ENCODE measurements at regions not wholly inside any gene's neighbourhood (a gene's known extent, or its start where the extent isn't known, plus 50 kb on each side); places are given as distances from the start of the nearest gene placed in this dataset.

GRCh38 chr4:137451172-137451825 is 81.0 kb downstream of the PCDH18 start:
- H3K4me3 ChIP-seq (replicated peaks; ENCODE audit: low read depth, low read length): no peak overlapping the region
- no peak for TF ChIP-seq CTCF (IDR thresholded peaks at IDR 0.05; ENCODE audit: low read length, missing control alignments)
- no peak for DNase-seq (ENCODE audit: low read depth)

DNA sequence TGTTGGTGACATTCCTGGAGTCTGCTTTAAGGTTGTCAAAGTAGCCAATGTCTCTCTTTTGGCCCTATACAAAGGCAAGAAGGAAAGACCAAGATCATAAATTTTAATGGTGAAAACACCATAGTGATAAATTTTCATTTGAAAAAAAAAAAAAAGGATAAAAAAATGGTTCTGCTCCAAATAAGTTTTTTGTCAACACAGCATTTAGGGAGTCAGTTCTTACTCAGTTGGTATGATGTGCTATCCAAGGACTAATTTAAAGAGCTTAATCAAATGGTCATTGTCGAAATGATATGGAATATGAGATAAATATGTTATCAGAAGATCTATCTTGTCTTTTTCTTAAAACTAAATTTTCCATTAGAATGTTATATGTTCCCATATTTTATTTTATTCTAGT is 83.9 kb downstream of the PCDH18 start:
- no peak overlapping the region for H3K4me3 ChIP-seq (replicated peaks; ENCODE audit: low read depth, low read length)
- no peak for TF ChIP-seq CTCF (IDR thresholded peaks at IDR 0.05; ENCODE audit: low read length, missing control alignments)
- no peak for DNase-seq (ENCODE audit: low read depth)

DNA sequence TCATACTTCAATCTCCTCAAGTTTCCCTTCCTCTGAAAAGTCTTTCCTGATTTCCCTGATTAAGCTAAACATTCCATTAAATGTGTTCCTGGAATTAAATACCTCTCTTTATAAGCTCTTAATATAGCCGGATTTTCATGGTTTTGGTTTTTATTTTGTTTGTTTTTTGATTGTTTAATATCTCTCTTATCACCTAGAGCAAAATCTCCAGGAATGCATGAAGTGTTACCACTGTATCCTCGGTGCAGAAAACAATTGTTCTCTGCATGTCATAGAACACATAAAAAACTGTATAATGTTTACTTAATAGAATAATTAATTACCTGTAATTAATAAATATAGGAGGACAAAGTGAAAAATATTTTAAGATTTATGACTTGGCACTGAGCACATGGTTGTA is 86.2 kb downstream of the PCDH18 start:
- H3K4me3 ChIP-seq (replicated peaks; ENCODE audit: low read depth, low read length): no peak overlapping the region
- TF ChIP-seq CTCF (IDR thresholded peaks at IDR 0.05; ENCODE audit: low read length, missing control alignments): no peak
- DNase-seq (ENCODE audit: low read depth): no peak

- TF ChIP-seq CTCF (IDR thresholded peaks at IDR 0.05; ENCODE audit: low read length, missing control alignments): no peak
- no peak overlapping the region for H3K4me3 ChIP-seq (replicated peaks; ENCODE audit: low read depth, low read length)
- no peak for DNase-seq (ENCODE audit: low read depth)
Observed at GRCh38 chr4:137443031-137443800, 89.1 kb downstream of the PCDH18 start.

GRCh38 chr4:137432446-137433311 is 99.6 kb downstream of the PCDH18 start:
- DNase-seq (ENCODE audit: low read depth): no peak
- H3K4me3 ChIP-seq (replicated peaks; ENCODE audit: low read depth, low read length): no peak overlapping the region
- no peak for TF ChIP-seq CTCF (IDR thresholded peaks at IDR 0.05; ENCODE audit: low read length, missing control alignments)

DNA sequence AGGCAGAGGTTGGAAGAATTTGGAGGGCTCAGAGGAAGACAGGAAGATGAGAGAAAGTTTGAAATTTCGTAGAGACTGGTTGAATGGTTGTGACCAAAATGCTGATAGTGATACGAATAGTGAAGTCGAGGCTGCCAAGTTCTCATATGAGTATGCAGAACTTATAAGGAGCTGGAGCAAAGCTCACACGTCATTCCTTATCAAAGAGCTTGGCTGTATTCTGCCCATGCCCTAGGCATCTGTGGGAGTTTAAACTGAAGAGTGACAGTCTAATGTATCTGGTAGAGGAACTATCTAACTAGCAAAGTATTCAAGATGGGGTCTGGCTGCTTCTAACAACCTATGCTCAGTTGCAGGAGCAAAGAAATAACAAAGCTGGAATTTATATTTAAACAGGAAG is 102.1 kb downstream of the PCDH18 start:
- no peak for TF ChIP-seq CTCF (IDR thresholded peaks at IDR 0.05; ENCODE audit: low read length, missing control alignments)
- H3K4me3 ChIP-seq (replicated peaks; ENCODE audit: low read depth, low read length): no peak overlapping the region
- peak; percentile 21 for DNase-seq (ENCODE audit: low read depth)

Measured in fibroblast of pulmonary artery (primary cell).